ENCODE measurements at regions not wholly inside any gene's neighbourhood (a gene's known extent, or its start where the extent isn't known, plus 50 kb on each side); places are given as distances from the start of the nearest gene placed in this dataset.

GRCh38 chr21:17726047-17726829 lies 92.9 kb downstream of the C21orf91 start:
- intact Hi-C loops (cut with DNase I), result loop anchor here in 1 of 10 donors (5.0 kb wide), 1 partner anchor 39 kb away; no protein-coding TSS in a partner anchor

DNA sequence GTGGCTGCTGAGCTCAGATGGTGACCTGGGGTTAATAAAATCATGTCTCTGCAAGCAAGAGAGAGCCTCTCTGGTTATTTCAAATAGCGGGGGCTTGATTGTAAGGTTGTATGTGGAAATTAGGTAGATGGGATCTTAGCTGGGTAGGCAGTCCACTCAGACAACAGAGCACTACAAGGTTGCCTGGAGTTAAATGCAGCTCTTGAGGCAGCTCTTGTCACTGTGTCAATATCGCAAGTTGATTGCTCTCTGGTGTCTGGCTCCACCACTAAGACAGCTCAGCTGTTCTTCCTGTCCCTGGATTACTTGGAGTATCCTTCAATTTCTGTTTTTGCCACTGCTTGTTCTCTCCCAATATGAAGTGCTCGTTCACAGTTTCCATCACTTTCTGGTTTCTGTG lies 93.8 kb downstream of the C21orf91 start:
- 58 to 90% (median 72%) methylated on average over 3 of the region's 3 CpGs for WGBS, 4 donors
- TF ChIP-seq, protein P1, sequence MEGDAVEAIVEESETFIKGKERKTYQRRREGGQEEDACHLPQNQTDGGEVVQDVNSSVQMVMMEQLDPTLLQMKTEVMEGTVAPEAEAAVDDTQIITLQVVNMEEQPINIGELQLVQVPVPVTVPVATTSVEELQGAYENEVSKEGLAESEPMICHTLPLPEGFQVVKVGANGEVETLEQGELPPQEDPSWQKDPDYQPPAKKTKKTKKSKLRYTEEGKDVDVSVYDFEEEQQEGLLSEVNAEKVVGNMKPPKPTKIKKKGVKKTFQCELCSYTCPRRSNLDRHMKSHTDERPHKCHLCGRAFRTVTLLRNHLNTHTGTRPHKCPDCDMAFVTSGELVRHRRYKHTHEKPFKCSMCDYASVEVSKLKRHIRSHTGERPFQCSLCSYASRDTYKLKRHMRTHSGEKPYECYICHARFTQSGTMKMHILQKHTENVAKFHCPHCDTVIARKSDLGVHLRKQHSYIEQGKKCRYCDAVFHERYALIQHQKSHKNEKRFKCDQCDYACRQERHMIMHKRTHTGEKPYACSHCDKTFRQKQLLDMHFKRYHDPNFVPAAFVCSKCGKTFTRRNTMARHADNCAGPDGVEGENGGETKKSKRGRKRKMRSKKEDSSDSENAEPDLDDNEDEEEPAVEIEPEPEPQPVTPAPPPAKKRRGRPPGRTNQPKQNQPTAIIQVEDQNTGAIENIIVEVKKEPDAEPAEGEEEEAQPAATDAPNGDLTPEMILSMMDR (IDR thresholded peaks at IDR 0.05), result no peak
- TF ChIP-seq POLR2A (IDR thresholded peaks at IDR 0.05), result no peak
- intact Hi-C loops (cut with DNase I), result loop anchor here in 1 of 10 donors (5.0 kb wide), 1 partner anchor 38 kb away; no protein-coding TSS in a partner anchor

More at GRCh38 chr21:17726047-17726829, 92.9 kb downstream of the C21orf91 start:
- Histone ChIP-seq H3K36me3 (no peaks in the 10 kb centered on the region), H3K4me1 (peaks cover 0 to 10% (median 0%) of the 10 kb centered on the region in 12 donors), H3K9me3 (no peaks in the 10 kb centered on the region), H3K27me3 (no peaks in the 10 kb centered on the region), H3K27ac (no peak overlapping the region), H3K4me3 (no peak overlapping the region)
- 85 to 93% (median 92%) methylated on average over 8 of the region's 8 CpGs for WGBS, 4 donors
- DNase-seq, result no peak
- no peak for TF ChIP-seq POLR2A (IDR thresholded peaks at IDR 0.05)
- TF ChIP-seq, protein P1 (IDR thresholded peaks at IDR 0.05), result peak in 2 of 12 donors; percentile 20 to 24
- no peak for ATAC-seq

DNA sequence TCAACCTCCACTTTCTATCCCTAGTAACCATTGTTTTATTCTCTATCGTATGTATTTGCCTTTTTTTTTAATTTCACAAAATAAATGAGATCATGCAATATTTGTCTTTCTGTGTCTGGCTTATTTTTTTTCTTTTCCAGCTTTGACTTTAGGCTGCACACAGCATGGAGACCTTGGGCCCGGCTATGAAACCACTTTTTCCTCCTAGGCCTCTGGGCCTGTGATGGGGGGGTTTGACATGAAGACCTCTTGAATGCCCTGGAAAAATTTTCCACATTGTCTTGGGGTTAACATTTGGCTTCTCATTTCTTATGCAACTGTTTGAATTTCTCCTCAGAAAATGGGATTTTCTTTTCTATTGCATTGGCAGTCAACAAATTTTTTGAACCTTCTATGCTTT lies 100.2 kb upstream of the BTG3 start:
- Histone ChIP-seq H3K4me1 (no peaks in the 10 kb centered on the region), H3K27ac (no peak overlapping the region), H3K9me3 (peaks cover 0 to 3% (median 0%) of the 10 kb centered on the region in 12 donors), H3K36me3 (no peaks in the 10 kb centered on the region), H3K27me3 (no peaks in the 10 kb centered on the region), H3K4me3 (no peak overlapping the region)
- intact Hi-C loops (cut with DNase I), result no loop called here
- 80 to 89% (median 87%) methylated on average over 2 of the region's 2 CpGs for WGBS, 4 donors
- ATAC-seq, result no peak
- TF ChIP-seq, protein P1 (IDR thresholded peaks at IDR 0.05), result no peak
- no peak for TF ChIP-seq POLR2A (IDR thresholded peaks at IDR 0.05)
- DNase-seq, result no peak

More for the DNA sequence above, 93.8 kb downstream of the C21orf91 start:
- H3K27me3 ChIP-seq, result no peaks in the 10 kb centered on the region
- H3K27ac ChIP-seq, result no peak overlapping the region
- no peaks in the 10 kb centered on the region for H3K9me3 ChIP-seq
- H3K4me1 ChIP-seq, result peaks cover 0 to under 1% (median 0%) of the 10 kb centered on the region in 12 donors
- ATAC-seq (no peak), DNase-seq (no peak)
- no peaks in the 10 kb centered on the region for H3K36me3 ChIP-seq
- H3K4me3 ChIP-seq, result no peak overlapping the region

- ATAC-seq (no peak), DNase-seq (no peak)
- no peaks in the 10 kb centered on the region for H3K27me3 ChIP-seq
- H3K27ac ChIP-seq, result no peak overlapping the region
- no peak overlapping the region for H3K4me3 ChIP-seq
- intact Hi-C loops (cut with DNase I), result no loop called here
- H3K4me1 ChIP-seq, result no peaks in the 10 kb centered on the region
- H3K9me3 ChIP-seq, result peaks cover 0 to 3% (median 0%) of the 10 kb centered on the region in 12 donors
- no peaks in the 10 kb centered on the region for H3K36me3 ChIP-seq
- no peak for TF ChIP-seq POLR2A (IDR thresholded peaks at IDR 0.05)
- TF ChIP-seq, protein P1 (IDR thresholded peaks at IDR 0.05), result no peak
Measured at GRCh38 chr21:17711896-17712295, 99.2 kb upstream of the BTG3 start.
